ENCODE measurements at regions not wholly inside any gene's neighbourhood (a gene's known extent, or its start where the extent isn't known, plus 50 kb on each side); places are given as distances from the start of the nearest gene placed in this dataset.
"Not testable (repeated sequence)": the region's sequence is repeated elsewhere in the genome, so short reads cannot be mapped to it uniquely, and the experiment has no call there.

- no peak for TF ChIP-seq CTCF (IDR thresholded peaks at IDR 0.05)
- intact Hi-C loops (cut with DNase I) = no loop called here
Measured at GRCh38 chr9:7313389-7313788, 486.2 kb downstream of the DMAC1 start.

GRCh38 chr9:7309051-7309450, 490.5 kb downstream of the DMAC1 start:
- H3K4me3 ChIP-seq; H3K36me3 ChIP-seq; H3K4me1 ChIP-seq; intact Hi-C loops (cut with DNase I); H3K9me3 ChIP-seq; H3K27ac ChIP-seq; DNase-seq; ATAC-seq; H3K27me3 ChIP-seq: not testable (repeated sequence)

More at GRCh38 chr9:7313389-7313788, 486.2 kb downstream of the DMAC1 start:
- no peak for DNase-seq
- Histone ChIP-seq H3K27ac (no peak overlapping the region), H3K27me3 (no peaks in the 10 kb centered on the region), H3K9me3 (peaks cover 10% of the 10 kb centered on the region), H3K4me3 (no peak overlapping the region), H3K36me3 (no peaks in the 10 kb centered on the region), H3K4me1 (peaks cover 13% of the 10 kb centered on the region)
- no peak for ATAC-seq

- Histone ChIP-seq H3K4me1 (no peaks in the 10 kb centered on the region), H3K27me3 (no peaks in the 10 kb centered on the region), H3K4me3 (no peak overlapping the region), H3K36me3 (no peaks in the 10 kb centered on the region), H3K27ac (no peak overlapping the region), H3K9me3 (no peaks in the 10 kb centered on the region)
- DNase-seq = no peak
- TF ChIP-seq CTCF (IDR thresholded peaks at IDR 0.05) = no peak
- intact Hi-C loops (cut with DNase I) = no loop called here
- no peak for ATAC-seq
Measured at GRCh38 chr9:7305677-7306076, 493.9 kb downstream of the DMAC1 start.

- H3K9me3 ChIP-seq = no peaks in the 10 kb centered on the region
- intact Hi-C loops (cut with DNase I) = no loop called here
- no peak for ATAC-seq
- no peak for TF ChIP-seq CTCF (IDR thresholded peaks at IDR 0.05)
- H3K4me3 ChIP-seq = no peak overlapping the region
- H3K27ac ChIP-seq = no peak overlapping the region
- no peak for DNase-seq
- H3K27me3 ChIP-seq = no peaks in the 10 kb centered on the region
- H3K36me3 ChIP-seq = no peaks in the 10 kb centered on the region
- no peaks in the 10 kb centered on the region for H3K4me1 ChIP-seq
Measured at GRCh38 chr9:7304627-7304995, 495.0 kb downstream of the DMAC1 start.

GRCh38 chr9:7303907-7304626, 495.5 kb downstream of the DMAC1 start:
- no peak overlapping the region for H3K4me3 ChIP-seq
- no peak for TF ChIP-seq CTCF (IDR thresholded peaks at IDR 0.05)
- no peaks in the 10 kb centered on the region for H3K36me3 ChIP-seq
- DNase-seq (no peak), ATAC-seq (no peak)
- intact Hi-C loops (cut with DNase I) = no loop called here
- no peaks in the 10 kb centered on the region for H3K27me3 ChIP-seq
- no peak overlapping the region for H3K27ac ChIP-seq
- H3K9me3 ChIP-seq = no peaks in the 10 kb centered on the region
- no peaks in the 10 kb centered on the region for H3K4me1 ChIP-seq

- no peak overlapping the region for H3K4me3 ChIP-seq
- no peaks in the 10 kb centered on the region for H3K4me1 ChIP-seq
- no peak for TF ChIP-seq CTCF (IDR thresholded peaks at IDR 0.05)
- no peak overlapping the region for H3K27ac ChIP-seq
- intact Hi-C loops (cut with DNase I) = no loop called here
- H3K9me3 ChIP-seq = no peaks in the 10 kb centered on the region
- no peaks in the 10 kb centered on the region for H3K36me3 ChIP-seq
- DNase-seq = no peak
- no peaks in the 10 kb centered on the region for H3K27me3 ChIP-seq
- ATAC-seq = no peak
Measured at GRCh38 chr9:7300484-7300883, 499.1 kb downstream of the DMAC1 start.
